ENCODE measurements at regions not wholly inside any gene's neighbourhood (a gene's known extent, or its start where the extent isn't known, plus 50 kb on each side); places are given as distances from the start of the nearest gene placed in this dataset.
A peak's percentile ranks its signal among the peaks of the same experiment; 100 is the strongest.

DNA sequence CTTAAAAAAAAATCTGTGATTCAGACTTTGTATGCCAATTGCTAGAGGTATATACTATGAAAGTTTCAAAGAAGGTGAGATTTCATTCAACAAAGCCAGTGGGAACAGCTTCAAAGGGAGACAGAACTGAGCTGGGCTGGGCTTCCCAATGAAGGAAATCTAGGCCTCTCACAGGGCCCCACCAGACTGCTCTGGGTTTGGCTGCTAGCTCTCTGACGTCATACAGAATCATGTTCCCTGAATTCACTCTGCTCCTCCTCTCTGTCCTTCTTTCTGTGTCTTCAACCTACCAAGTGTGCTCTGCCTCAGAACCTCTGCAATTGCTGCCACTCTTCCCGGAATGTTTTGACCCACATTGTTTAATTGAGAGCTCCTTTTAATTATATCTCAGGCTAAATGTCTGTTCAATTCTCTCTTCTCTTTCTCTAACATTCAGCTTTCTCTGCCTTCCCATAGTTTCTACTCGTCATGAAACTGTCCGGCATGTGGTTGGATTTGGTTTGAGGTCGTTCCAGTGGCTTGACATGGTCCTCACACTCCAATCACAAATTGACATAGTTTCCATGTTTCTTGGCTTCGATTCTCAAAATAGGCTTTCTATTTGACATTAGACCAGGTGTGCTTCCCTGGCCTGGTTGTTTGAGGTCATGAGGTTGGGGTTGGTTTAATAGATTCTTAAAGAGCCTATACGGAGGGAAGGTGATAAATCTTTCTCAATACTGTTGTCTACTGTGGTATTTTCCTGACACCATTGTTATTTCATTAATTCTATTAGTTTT, 282.1 kb upstream of the EMCN start:
- no peak for DNase-seq

DNA sequence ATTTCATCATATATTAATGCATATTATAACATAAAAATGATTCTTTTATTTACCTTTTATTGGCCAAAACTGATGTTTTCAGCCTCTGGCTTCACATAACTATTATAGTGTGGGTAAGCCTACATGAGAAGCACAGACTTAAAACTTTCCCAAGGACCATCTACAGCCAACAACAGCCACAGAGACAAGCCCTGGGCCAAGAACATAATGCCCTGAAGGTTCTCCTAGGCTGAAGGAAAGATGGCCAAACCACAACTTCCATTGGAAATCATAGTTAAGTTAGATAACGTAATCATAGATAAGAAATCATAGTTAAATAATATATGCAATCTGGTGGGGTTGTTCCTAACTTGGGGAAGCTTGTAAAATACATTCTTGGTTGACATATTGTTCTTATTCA, 280.0 kb upstream of the EMCN start:
- DNase-seq = no peak

DNA sequence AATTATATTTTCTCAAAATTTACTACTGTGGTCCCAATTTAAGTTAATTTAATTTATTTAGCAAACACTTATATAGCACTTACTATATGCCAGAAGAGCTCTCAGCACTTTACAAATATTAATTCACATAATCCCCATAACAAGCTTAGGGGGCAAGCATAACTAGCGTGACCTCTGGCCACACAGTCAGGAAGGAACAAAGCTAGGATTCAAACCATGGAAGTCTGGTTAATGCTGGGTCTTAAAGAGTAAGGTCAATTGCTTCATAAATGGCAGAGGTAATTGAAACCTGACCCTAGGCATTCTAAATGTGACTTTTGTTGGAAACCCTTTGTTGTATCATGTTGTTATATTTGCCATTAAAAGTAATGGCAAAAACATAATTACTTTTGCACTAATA, 279.5 kb upstream of the EMCN start:
- DNase-seq = no peak

DNA sequence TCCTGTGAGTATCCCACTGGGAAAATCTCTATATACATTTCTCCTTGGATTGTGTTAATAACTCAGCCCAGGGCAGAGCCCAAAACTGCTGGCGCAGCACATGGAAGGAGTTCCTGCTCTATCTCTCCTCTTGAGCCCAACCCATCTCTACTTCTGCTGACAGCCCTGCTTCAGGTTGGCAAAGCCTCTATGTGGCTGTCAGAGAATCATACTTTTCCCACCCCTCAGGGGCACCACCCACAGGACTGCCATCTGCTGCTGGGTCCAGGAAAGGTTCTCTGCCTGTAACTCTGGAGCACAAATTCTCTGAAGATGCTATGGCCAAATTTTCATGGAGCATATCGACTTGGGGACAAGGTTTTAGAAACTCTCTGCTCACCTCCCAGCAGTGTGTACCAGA, 278.5 kb upstream of the EMCN start:
- DNase-seq = peak; percentile 89 to 93

DNA sequence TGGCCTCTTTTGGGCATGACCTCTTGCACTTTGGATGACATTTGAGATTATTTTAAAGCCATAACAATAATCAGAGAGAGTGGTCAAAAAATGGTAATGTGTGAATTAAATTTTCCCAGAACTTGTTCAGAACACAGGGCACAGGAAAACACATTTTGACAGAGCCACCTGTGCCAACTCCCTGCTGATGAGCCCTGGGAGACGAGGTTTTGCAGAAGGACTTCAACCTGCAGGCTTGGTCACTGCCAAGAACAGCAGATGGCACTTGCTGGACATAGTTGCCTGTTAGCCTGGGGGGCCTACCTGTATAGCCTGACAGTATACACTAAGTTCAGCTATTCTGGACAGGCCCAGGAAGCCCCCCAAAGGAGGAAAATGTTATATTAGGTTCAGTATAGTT, 277.8 kb upstream of the EMCN start:
- peak; percentile 67 to 96 for DNase-seq

DNA sequence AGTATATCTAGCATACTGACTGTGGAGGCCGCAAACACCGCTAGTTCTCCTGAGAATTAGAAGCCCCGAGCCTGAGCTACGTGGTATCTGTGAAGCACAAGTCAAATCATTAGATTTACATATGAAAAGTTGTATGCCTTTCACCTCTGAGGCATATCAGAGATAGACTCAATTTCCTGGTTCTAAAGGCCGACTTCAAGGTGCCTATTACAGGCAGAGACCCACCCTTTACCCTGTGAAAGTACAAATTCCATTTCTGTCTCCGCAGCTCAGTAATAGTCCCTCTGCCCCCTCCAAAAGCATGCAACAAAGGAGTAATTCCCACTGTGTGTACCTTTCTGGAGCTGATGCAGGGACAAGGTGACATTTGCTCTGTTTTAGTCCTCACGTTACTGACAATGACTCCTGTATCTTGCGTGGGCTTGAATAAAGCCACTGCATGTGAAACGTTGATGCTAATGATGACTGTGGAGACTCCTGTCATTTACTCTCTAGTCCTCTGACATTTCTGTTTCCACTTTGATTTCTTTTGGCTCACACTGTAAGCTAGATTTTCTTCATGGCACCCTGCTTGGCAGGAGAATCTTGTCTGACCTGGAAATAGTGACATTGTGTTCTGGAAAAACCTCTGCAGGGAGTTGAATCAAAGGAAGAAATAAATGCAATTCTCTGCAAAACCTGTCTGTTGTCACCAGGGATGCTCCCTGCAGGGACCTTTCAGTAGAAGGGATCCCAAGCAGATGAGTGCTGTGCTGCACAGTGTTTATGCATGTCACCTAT, 273.2 kb upstream of the EMCN start:
- peak in 1 of 2 experiments; percentile 8 for DNase-seq

DNA sequence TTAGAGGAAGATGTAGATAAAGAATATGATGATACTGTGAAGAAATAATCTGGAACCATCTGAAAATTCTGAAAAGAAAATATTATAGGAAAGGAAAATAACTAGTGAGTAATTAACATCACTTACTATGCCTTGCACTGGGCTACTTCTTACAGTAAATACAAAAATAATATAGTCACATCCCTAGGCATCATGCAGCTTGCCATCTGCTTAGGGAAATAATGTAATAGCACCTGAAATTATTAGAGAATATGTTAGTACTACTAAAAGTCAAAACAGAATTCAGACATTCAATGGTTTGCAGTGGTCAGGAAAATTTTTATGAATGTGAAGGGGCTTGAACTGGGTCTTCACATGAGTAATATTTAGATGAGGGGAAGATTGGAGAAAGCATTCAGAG, 272.2 kb upstream of the EMCN start:
- DNase-seq = peak in 1 of 2 experiments; percentile 9

DNA sequence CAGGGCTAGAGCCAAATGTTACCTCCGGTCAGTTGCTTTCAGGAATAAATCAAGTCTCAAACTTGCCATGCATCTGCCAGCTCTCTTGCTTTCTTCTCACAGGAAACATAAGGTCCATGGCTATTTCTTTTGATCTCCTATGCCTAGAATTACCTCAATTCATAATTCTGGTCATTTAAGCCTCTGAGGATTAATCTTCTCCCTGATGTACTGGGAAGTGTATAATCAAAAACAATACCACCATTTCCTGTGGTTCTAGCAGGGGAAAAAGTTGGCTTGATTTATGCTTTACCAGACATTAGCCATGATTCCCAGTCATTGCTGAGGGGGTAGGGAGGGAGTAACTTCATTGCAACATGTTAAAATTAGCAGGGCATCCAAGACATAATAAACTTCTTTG, 268.7 kb upstream of the EMCN start:
- DNase-seq = no peak

DNA sequence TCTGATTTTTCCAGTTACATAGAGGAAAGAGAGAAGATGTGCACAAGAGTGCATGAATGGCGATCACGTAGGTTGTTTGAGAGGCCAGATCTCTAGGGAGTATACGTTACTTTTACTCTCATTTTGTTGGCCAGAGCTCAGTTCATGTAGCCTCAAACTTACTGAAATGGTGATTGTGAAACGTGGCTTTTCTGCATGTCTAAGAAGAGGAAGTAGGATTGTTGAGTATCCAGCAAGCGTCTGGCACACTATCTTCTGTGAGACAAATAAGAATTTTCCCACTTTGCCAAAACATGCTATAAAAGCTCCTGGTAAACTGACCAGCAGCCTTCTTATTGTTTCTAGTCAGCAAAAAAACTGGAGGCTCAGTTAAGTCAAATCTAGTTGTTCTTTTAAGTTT, 264.5 kb upstream of the EMCN start:
- no peak for DNase-seq

DNA sequence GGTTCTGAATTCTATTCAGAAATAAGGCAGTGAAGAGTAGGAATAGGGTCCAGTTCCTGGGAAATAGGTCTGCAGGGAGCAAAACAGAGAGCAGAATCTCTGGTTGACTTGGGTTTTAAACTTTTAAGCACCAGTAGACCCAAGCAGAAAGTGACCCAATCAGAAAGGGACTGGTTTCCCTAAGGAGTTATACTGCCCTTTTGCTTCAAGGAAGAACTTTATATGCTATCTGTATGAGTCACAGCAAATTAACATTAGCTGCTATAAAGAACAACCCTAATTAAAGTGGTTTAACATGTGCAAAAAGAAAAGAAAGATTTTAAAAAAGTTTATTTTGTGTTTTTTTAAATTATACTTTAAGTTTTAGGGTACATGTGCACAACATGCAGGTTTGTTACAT, 263.6 kb upstream of the EMCN start:
- DNase-seq = no peak

DNA sequence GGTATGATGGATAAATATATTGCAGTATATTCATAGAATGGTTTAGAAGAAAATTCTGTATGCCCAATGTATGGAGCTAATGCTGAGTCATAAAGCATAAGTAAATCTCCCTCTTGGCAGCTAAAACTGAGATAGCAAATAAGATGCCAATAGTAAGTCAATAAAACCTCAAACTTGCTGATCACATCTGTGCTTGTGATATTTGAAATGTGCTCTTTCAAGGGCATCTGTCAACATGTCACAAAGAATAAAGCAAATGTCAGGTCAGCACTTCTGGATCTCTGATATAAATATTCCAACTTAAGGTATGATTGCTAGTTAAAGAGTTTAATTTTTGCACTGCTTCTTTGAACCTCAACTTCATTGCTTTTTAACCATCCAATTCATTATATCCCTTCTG, 262.3 kb upstream of the EMCN start:
- no peak for DNase-seq

DNA sequence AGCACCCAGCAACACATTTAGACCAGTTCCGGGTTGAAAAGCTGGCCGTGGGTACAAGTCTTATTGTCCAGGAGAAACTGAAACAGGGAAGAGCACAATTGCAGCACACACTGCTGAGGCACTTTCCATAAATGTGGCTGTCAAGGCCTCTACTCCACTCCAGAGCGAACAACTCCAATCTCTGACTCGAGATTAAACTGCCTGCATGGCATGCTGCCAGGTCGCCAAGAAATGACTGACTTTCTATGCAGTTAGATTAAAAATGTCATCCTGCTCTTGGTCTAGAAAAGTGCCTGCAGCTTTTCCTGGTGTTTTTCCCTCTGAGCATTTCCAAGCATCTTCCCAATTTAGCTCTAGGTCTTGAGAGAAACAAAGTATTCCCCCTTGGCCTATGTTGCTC, 260.6 kb upstream of the EMCN start:
- DNase-seq = no peak

DNA sequence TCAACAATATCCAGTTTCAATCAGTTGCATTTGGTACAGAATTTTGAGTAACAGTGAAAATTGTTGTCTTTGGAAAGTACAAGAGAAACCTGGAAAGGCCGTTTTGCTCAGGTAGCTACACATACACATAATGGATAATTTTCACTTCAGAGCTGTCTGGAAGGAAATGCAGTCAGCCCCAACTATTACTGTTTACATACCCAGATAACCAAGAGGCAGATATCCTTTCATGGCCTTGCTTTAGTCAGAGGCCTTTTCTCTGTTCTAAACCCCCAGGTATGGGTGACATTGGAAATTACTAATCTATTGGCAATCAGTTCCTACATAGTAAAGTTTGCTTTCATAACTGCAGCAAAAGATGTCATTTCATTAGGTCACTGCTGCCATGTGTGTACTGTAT, 244.9 kb upstream of the EMCN start:
- DNase-seq = no peak

DNA sequence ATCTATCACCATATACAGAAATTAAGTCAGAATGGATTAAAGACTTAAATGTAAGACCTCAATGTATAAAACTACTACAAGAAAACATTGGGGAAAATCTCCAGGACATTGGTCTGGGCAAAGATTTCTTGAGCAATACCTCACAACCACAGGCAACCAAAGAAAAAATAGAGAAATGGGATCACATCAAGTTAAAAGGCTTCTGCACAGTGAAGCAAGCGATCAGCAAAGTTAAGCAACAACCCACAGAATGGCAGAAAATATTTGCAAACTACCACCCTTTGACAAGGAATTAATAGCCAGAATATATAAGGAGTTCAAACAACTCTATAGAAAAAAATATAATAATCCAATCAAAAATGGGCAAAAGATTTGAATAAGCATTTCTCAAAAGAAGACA, 236.9 kb upstream of the EMCN start:
- DNase-seq = no peak

DNA sequence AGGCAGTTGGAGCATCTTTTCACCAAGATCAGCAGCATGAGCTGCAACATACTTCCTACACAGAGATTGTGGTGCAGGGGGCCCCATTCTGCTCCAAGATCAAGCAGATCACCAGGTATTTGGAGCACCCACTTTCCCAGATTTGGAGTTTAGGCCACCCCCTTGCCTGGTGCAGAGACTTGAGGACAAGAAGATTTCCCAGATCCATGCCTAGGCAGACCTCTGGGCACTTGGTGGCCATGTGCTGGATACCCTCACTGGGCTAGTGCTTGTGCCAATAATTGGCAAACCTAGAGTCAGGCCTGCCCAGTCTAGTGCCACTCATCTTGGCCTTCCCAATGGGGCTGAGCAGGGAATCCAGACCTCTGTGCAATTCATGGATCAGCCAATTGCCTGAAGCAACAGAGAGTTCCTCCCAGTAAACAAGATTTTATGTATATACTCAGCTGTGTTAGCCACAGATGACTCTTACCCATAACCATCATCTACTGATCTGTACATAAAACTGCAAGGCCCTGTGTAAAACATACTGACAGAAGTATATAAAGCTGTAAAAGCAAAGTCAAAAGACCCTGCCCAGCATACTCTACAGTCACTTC, 228.4 kb upstream of the EMCN start:
- no peak for DNase-seq

DNA sequence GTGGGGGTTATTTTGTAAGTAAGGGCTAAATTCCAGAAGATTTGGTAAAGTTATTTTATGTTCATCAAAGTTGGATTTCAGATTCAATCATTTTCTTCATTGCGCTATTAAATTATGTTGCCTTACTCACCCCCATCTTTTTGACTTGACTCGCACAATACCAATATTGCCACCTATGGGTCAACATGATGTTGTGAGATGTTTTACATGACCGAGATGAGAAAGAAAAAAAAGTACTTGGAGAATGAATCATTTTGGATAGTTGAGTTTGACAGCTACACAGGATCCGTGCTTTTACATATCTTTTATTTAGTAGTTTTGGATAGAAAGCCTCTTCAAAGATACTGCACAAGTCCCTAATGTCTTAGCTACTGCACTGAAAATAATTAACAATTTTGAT, 224.2 kb upstream of the EMCN start:
- no peak for DNase-seq

DNA sequence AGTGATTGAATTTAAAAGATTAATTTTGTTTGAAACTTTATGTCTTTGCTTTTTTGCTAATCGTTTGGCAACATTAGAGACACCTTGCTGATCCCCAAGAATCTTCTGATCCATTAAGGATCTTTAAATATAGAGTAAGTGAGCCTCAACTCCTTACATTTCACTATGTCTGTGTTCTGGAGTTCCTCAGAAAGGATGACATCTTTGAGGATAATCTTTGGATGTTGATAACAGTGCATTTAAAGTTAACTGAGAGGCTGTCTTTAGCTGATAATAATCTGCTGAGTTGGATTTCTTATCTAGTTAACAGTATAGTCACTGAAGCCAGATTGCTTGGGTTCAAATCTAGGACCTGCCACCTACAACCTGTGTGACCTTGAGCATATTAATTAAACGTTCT, 221.6 kb upstream of the EMCN start:
- DNase-seq = no peak

DNA sequence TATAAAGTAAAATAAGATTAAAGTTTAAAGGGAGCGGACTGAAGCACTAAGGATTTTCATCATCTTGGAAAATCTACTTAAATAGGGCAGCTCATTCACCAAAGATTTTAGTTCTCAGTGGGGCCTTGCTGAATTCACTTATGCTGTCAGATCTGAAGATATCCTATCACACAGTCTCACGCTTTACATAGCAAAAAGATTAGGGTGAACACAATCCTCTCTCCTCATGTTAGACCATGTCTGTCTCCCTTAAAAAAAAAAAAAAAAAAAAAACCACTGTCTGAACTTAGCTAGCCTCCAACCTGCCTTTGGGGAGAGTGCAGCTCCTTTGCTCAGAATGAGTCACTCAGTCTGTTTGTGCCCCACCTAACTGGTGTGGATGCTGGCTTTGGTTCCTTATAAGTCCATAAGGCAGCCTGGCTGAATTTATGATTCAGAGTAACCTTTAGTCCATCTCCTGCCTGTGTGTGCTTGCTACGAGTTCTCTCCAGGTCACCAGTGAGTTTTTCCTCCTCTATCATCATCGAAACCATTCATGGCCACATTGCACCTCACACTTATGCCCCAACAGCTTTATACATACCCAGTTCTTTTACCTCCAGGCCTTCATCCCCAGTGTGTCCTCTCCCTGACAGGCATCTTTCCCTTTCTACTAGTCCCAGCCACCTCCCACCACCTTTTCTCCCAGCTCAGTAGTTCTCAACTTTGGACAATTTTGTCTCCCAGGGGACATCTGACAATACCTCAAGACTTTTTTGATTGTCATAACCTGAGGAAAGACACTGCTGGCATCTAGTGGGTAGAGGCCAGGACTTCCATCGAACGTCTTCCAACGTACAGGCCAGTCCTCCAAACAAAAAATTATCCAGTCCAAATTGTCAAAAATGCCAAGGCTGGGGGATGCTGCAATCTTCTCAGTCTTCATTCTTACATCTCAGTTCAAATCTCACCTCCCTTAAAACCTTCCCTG, 220.7 kb upstream of the EMCN start:
- no peak for DNase-seq

DNA sequence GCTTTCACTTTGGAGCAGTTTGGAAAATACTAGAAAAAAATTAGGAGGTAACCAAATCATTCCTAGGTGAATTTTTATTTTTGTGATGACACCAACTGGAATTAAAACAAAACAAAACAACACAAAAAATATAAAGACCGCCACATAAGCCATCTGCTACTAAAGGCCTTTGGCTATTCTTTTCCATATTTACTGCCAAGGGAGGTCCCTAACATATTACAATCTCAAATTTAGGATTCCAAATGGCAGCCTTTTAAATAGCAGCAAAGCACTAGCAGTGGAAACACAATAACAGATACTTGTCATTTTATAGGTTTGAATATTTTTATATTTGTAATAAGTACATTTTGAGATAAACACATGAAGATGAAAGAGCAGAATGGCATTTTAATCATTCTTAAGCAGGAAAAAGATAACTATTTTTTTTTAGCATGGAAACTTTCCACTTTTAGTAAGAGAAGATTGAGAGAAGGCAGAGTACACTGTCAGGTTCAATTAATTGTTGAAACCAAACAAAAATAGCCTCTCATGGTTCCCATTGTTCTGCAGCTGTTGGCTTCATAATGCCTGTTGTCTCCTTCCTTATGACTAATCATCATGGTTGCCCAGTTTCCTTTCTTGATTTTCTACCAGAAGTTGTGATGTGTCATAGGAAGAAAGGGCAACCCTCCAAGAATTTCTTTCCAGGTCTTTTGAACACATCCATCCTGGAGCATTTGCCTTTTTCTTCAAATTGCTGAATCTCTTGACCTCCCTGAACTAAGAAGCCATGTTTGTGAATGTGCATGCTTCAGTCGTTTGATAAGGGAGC, 219.0 kb upstream of the EMCN start:
- peak in 1 of 2 experiments; percentile 71 for DNase-seq

DNA sequence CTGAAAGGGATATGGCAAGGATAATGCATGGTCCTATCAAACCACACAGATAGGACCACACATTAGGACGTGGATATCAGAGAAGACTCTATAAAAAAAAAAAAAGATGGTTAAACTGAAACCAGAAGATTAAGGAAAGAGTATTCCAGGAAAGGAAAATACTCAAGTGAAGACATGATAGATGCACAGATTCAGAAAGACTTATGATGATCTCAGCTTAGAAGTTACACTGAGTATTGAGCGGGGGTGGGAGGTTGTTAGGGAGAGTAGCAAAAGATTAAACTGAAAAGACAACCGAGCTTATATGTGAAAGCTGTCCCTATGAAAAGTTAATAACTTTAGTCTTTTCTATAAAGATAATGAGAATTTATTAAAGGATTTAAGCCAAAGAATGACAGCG, 211.0 kb upstream of the EMCN start:
- no peak for DNase-seq

DNA sequence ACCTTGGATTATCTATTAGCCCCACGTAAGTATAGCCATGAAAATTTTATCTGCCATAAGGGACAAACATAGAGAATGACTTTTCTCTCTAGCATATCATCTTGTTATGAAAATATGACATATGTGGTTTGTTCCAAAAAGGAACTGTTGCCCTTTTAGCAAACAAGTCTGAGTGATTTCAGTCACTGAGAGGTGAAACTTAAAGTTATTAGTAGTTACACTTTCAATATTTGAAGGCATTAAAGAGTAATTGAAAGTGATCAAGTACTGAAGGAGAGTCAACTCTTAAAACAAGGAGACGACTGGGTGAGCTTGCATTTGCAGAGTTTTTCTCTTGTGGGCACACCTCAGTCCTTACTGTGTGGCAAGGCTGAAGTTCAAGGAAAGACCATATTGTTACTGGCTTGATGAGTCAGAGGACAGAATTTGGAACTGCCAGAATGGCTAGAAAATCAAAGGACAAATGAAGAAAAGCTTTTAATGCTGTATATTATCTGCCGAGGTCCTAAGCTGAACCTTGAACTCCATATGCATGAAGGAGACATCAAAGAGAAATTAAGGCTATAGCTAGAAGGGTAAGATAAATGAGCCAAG, 205.1 kb upstream of the EMCN start:
- DNase-seq = no peak

DNA sequence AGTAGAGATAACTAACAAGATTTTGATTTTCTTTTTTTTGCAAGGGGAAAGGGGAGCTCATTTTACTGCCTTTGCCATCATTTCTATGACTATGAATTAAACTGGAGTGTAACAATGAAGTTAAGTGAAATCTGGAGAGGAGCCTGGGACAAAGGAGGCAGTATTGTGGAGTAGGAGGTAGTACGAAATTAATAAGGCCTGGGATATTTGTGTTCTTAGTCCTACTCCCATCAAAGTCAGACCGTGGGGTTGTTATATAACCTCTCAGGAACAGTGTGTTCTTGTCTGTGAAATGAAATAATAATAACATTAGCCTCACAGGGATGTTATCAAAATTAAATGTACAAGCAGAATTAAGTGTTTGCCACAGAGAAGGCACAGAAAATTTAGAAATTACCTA, 204.3 kb upstream of the EMCN start:
- no peak for DNase-seq

Measured in cerebellar nuclear complex (tissue), 1 donor.